ENCODE measurements at regions not wholly inside any gene's neighbourhood (a gene's known extent, or its start where the extent isn't known, plus 50 kb on each side); places are given as distances from the start of the nearest gene placed in this dataset.

- Histone ChIP-seq H3K27me3 (ENCODE audit: control insufficient read depth, insufficient read depth, low read length) (no peaks in the 10 kb centered on the region), H3K9me3 (ENCODE audit: control insufficient read depth, insufficient read depth, low read depth, low read length) (no peaks in the 10 kb centered on the region), H4K20me1 (ENCODE audit: control insufficient read depth, extremely low read depth, insufficient read depth, low read length) (no peaks in the 10 kb centered on the region), H3K9ac (ENCODE audit: insufficient read depth, low read length) (no peak overlapping the region), H3K79me2 (ENCODE audit: control insufficient read depth, insufficient read depth, low read length) (no peaks in the 10 kb centered on the region), H3K27ac (ENCODE audit: insufficient read depth, low read length) (no peak overlapping the region), H2AFZ (ENCODE audit: low read length) (no peak overlapping the region), H3K36me3 (ENCODE audit: control insufficient read depth, insufficient read depth, low read length) (no peaks in the 10 kb centered on the region), H3K4me3 (replicated peaks in 1 of 4; ENCODE audit: control extremely low read depth in 1 of 4, insufficient read depth in 1 of 4, low read depth in 3 of 4, low read length in 4 of 4) (no peak overlapping the region), H3K4me2 (ENCODE audit: extremely low read depth, insufficient read depth, low read length) (no peak overlapping the region), H3K4me1 (ENCODE audit: control insufficient read depth, extremely low read depth, insufficient read depth, low read length) (no peaks in the 10 kb centered on the region)
- TF ChIP-seq CTCF (conservative IDR thresholded peaks at IDR 0.05 in 1 of 2, IDR thresholded peaks at IDR 0.05 in 1 of 2; ENCODE audit: low read depth in 1 of 2, low read length in 2 of 2) (no peak), EZH2 (IDR thresholded peaks at IDR 0.05; ENCODE audit: low read length, missing control alignments) (no peak)
- DNase-seq (ENCODE audit: low read depth in 2 of 2): peak; percentile 14 to 18
Observed at GRCh38 chr7:110591341-110591740, 499.6 kb upstream of the LRRN3 start.

GRCh38 chr7:110592557-110592956 lies 498.4 kb upstream of the LRRN3 start:
- no peak for TF ChIP-seq EZH2 (IDR thresholded peaks at IDR 0.05; ENCODE audit: low read length, missing control alignments)
- no peak for TF ChIP-seq CTCF (conservative IDR thresholded peaks at IDR 0.05 in 1 of 2, IDR thresholded peaks at IDR 0.05 in 1 of 2; ENCODE audit: low read depth in 1 of 2, low read length in 2 of 2)
- H4K20me1 ChIP-seq (ENCODE audit: control insufficient read depth, extremely low read depth, insufficient read depth, low read length): no peaks in the 10 kb centered on the region
- no peaks in the 10 kb centered on the region for H3K4me1 ChIP-seq (ENCODE audit: control insufficient read depth, extremely low read depth, insufficient read depth, low read length)
- H3K27ac ChIP-seq (ENCODE audit: insufficient read depth, low read length): no peak overlapping the region
- DNase-seq (ENCODE audit: low read depth in 2 of 2): no peak
- no peak overlapping the region for H3K9ac ChIP-seq (ENCODE audit: insufficient read depth, low read length)
- H3K4me2 ChIP-seq (ENCODE audit: extremely low read depth, insufficient read depth, low read length): no peak overlapping the region
- no peaks in the 10 kb centered on the region for H3K36me3 ChIP-seq (ENCODE audit: control insufficient read depth, insufficient read depth, low read length)
- H2AFZ ChIP-seq (ENCODE audit: low read length): no peak overlapping the region
- no peaks in the 10 kb centered on the region for H3K9me3 ChIP-seq (ENCODE audit: control insufficient read depth, insufficient read depth, low read depth, low read length)
- H3K4me3 ChIP-seq (replicated peaks in 1 of 4; ENCODE audit: control extremely low read depth in 1 of 4, insufficient read depth in 1 of 4, low read depth in 3 of 4, low read length in 4 of 4): no peak overlapping the region
- no peaks in the 10 kb centered on the region for H3K79me2 ChIP-seq (ENCODE audit: control insufficient read depth, insufficient read depth, low read length)
- no peaks in the 10 kb centered on the region for H3K27me3 ChIP-seq (ENCODE audit: control insufficient read depth, insufficient read depth, low read length)

- H3K4me2 ChIP-seq (ENCODE audit: extremely low read depth, insufficient read depth, low read length): no peak overlapping the region
- no peaks in the 10 kb centered on the region for H3K79me2 ChIP-seq (ENCODE audit: control insufficient read depth, insufficient read depth, low read length)
- TF ChIP-seq CTCF (conservative IDR thresholded peaks at IDR 0.05 in 1 of 2, IDR thresholded peaks at IDR 0.05 in 1 of 2; ENCODE audit: low read depth in 1 of 2, low read length in 2 of 2) (no peak), EZH2 (IDR thresholded peaks at IDR 0.05; ENCODE audit: low read length, missing control alignments) (no peak)
- H3K9ac ChIP-seq (ENCODE audit: insufficient read depth, low read length): no peak overlapping the region
- H3K4me1 ChIP-seq (ENCODE audit: control insufficient read depth, extremely low read depth, insufficient read depth, low read length): no peaks in the 10 kb centered on the region
- H4K20me1 ChIP-seq (ENCODE audit: control insufficient read depth, extremely low read depth, insufficient read depth, low read length): no peaks in the 10 kb centered on the region
- no peak overlapping the region for H2AFZ ChIP-seq (ENCODE audit: low read length)
- no peak overlapping the region for H3K27ac ChIP-seq (ENCODE audit: insufficient read depth, low read length)
- no peaks in the 10 kb centered on the region for H3K9me3 ChIP-seq (ENCODE audit: control insufficient read depth, insufficient read depth, low read depth, low read length)
- H3K27me3 ChIP-seq (ENCODE audit: control insufficient read depth, insufficient read depth, low read length): no peaks in the 10 kb centered on the region
- H3K36me3 ChIP-seq (ENCODE audit: control insufficient read depth, insufficient read depth, low read length): no peaks in the 10 kb centered on the region
- DNase-seq (ENCODE audit: low read depth in 2 of 2): no peak
- no peak overlapping the region for H3K4me3 ChIP-seq (replicated peaks in 1 of 4; ENCODE audit: control extremely low read depth in 1 of 4, insufficient read depth in 1 of 4, low read depth in 3 of 4, low read length in 4 of 4)
Observed at GRCh38 chr7:110593355-110593754, 497.6 kb upstream of the LRRN3 start.

Data from fibroblast of lung (primary cell).